Gastroesophageal sphincter (tissue), 4 donors: ENCODE measurements at regions not wholly inside any gene's neighbourhood (a gene's known extent, or its start where the extent isn't known, plus 50 kb on each side); places are given as distances from the start of the nearest gene placed in this dataset.
"Not testable (repeated sequence)": the region's sequence is repeated elsewhere in the genome, so short reads cannot be mapped to it uniquely, and the experiment has no call there.

ENCODE experiments used
- ATAC-seq: fragments of 150-250 bp; one replicate; pipeline ENCODE4 v1.9.1; 2016; ENCODE audit warnings: mild to moderate bottlenecking, moderate library complexity
- H3K27ac ChIP-seq, 4 donors: fragments of 200-600 bp; sonication (generic) in 3 of 4; 1 replicate in 3 of 4; 2 replicates in 1 of 4; pipeline ENCODE4 v1.5.1; 2016 to 2019
- H3K27me3 ChIP-seq: fragments of 200-600 bp; sonication (generic); one replicate; pipeline ENCODE4 v1.5.1; 2019
- H3K36me3 ChIP-seq, 2 donors: fragments of 200-600 bp; sonication (generic); one replicate each; pipeline ENCODE4 v1.5.1; 2019; ENCODE audit warnings: control low read depth in 1 of 2
- H3K4me1 ChIP-seq, 3 donors: fragments of 200-600 bp; sonication (generic); 1 replicate in 2 of 3; 2 replicates in 1 of 3; pipeline ENCODE4 v1.5.1; 2016 to 2019; ENCODE audit warnings: control low read depth in 2 of 3
- H3K4me3 ChIP-seq, 2 donors: fragments of 200-600 bp; sonication (generic); one replicate each; pipeline ENCODE4 v1.5.1; 2019; ENCODE audit warnings: mild to moderate bottlenecking in 1 of 2, moderate library complexity in 1 of 2
- H3K9me3 ChIP-seq, 3 donors: fragments of 200-600 bp; sonication (generic); one replicate each; pipeline ENCODE4 v1.5.1; 2017 to 2019; ENCODE audit warnings: control low read depth in 2 of 3
- EP300 ChIP-seq: sonication (generic); formaldehyde crosslinking; IDR thresholded peaks from one replicate; pipeline ENCODE4 v1.6.1; 2017; ENCODE audit warnings: antibody characterized with exemption, mild to moderate bottlenecking
- POLR2A ChIP-seq, 2 donors: fragments of 450-650 bp; IDR thresholded peaks; one replicate each; pipeline ENCODE4 v1.6.1; 2017; ENCODE audit warnings: antibody characterized with exemption in 2 of 2, mild to moderate bottlenecking in 2 of 2, moderate library complexity in 1 of 2
- POLR2AphosphoS5 ChIP-seq: sonication (generic); formaldehyde crosslinking; IDR thresholded peaks from one replicate; pipeline ENCODE4 v1.6.1; 2017; ENCODE audit warnings: antibody characterized with exemption
- WGBS, 2 donors: methylation state at CpG; one replicate each; pipeline ENCODE4 v1.1.5; 2018; ENCODE audit warnings: low coverage in 1 of 2; 5-methylcytosine and 5-hydroxymethylcytosine counted together
- TF ChIP-seq, protein P1 (sequence below), 4 experiments: fragments of 200-600 bp in 2 of 4; fragments of 450-650 bp in 2 of 4; sonication (generic) in 1 of 4; IDR thresholded peaks; one replicate each; pipeline ENCODE4 v1.5.1; 2017 to 2019; ENCODE audit warnings: antibody characterized with exemption in 4 of 4, mild to moderate bottlenecking in 2 of 4, moderate library complexity in 2 of 4

DNA sequence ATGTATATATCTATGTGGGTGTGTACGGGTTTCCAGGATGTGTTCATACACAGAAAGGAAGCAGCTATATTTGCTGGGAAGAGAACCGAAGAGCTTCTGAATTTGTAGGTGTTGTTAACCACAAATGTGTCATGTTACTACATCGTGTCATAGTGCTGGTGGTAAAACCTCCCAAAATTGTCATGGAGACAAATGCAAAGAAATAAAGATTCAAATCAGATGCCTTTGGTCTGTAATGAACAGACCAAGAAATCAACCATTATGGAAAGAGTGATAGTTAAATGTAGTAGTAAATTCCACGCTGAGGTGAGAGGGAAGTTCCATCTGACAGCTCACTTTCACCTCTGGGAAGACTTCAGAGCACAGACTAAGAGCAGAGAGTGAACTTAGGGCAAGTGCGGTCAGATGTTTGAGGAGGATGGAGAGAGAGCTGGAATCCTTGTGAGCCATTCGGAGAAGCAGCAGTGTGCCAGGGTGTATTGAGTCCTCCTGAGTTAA, 487.5 kb downstream of the TMEM121 start:
- 65 to 78% methylated on average over 6 of the region's 6 CpGs for WGBS, 2 donors
- peaks cover 10% of the 10 kb centered on the region for H3K27me3 ChIP-seq
- TF ChIP-seq EP300 (no peak), POLR2AphosphoS5 (no peak), POLR2A (IDR thresholded peaks at IDR 0.05) (no peak)
- TF ChIP-seq, protein P1, sequence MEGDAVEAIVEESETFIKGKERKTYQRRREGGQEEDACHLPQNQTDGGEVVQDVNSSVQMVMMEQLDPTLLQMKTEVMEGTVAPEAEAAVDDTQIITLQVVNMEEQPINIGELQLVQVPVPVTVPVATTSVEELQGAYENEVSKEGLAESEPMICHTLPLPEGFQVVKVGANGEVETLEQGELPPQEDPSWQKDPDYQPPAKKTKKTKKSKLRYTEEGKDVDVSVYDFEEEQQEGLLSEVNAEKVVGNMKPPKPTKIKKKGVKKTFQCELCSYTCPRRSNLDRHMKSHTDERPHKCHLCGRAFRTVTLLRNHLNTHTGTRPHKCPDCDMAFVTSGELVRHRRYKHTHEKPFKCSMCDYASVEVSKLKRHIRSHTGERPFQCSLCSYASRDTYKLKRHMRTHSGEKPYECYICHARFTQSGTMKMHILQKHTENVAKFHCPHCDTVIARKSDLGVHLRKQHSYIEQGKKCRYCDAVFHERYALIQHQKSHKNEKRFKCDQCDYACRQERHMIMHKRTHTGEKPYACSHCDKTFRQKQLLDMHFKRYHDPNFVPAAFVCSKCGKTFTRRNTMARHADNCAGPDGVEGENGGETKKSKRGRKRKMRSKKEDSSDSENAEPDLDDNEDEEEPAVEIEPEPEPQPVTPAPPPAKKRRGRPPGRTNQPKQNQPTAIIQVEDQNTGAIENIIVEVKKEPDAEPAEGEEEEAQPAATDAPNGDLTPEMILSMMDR (IDR thresholded peaks at IDR 0.05) = no peak
- H3K4me3 ChIP-seq = no peak overlapping the region
- no peak overlapping the region for H3K27ac ChIP-seq
- H3K4me1 ChIP-seq = no peaks in the 10 kb centered on the region
- no peak for ATAC-seq
- no peaks in the 10 kb centered on the region for H3K36me3 ChIP-seq
- H3K9me3 ChIP-seq = no peaks in the 10 kb centered on the region

DNA sequence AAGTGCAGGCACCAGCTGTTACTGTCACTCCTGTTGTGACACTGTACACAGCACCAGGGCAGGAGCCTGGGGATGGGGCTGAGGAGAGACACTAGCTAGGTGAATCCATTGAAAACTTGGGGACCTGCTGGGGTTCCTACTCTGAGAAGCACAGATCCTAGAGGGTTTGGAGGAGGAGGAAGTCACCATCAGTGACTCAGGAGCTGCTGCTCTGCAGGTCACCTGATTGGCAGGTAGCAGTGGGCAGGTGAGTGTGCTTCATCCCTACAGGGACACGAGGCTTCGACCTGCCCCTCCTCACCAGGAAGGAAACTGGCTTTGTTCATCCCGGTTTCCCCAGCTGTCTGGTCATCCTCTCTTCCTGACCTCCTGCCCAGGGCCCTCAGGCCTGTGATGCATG, 491.6 kb downstream of the TMEM121 start:
- WGBS, 2 donors = 47 to 50% methylated on average over 1 to 2 of the region's 3 CpGs
- not testable (repeated sequence) for H3K27ac ChIP-seq, H3K4me3 ChIP-seq, H3K27me3 ChIP-seq, H3K36me3 ChIP-seq, H3K4me1 ChIP-seq, H3K9me3 ChIP-seq, ATAC-seq

GRCh38 chr14:106021832-106022231, 495.4 kb downstream of the TMEM121 start:
- no peaks in the 10 kb centered on the region for H3K36me3 ChIP-seq
- 20% methylated on average over 1 of the region's 3 CpGs; no CpG with 5 or more reads in 1 of the 2 donors for WGBS, 2 donors

DNA sequence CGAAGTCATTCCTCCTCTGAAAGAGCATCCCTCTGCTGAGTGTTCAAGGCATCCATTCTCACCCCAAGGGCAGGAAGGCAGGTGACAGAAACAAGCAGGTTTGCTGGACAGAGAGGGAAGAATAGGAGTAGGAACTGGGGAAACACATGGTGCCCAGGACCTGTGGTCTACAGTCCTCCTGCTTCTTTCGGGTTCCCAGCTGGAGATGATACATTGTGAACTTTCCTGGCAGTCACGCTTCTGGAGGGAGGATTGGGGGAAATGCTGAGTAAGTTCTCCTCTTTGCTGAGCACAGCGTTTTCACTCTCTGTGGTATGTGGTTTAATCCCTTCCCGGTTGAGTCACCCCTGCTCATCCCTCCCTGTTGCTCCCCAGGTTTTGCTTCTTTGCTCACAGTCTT, 496.3 kb downstream of the TMEM121 start:
- not testable (repeated sequence) for H3K27me3 ChIP-seq, H3K4me3 ChIP-seq, H3K9me3 ChIP-seq, ATAC-seq, H3K4me1 ChIP-seq, H3K27ac ChIP-seq, H3K36me3 ChIP-seq
- WGBS, 2 donors = 42 to 66% methylated on average over 4 to 5 of the region's 5 CpGs

More at GRCh38 chr14:106021832-106022231, 495.4 kb downstream of the TMEM121 start:
- Histone ChIP-seq H3K4me3 (no peak overlapping the region), H3K4me1 (no peaks in the 10 kb centered on the region), H3K27me3 (no peaks in the 10 kb centered on the region), H3K9me3 (no peaks in the 10 kb centered on the region), H3K27ac (no peak overlapping the region)
- no peak for ATAC-seq
- TF ChIP-seq POLR2AphosphoS5 (no peak), POLR2A (IDR thresholded peaks at IDR 0.05) (no peak)
- TF ChIP-seq, protein P1 (IDR thresholded peaks at IDR 0.05) = no peak

GRCh38 chr14:106023411-106023810, 497.0 kb downstream of the TMEM121 start:
- H3K36me3 ChIP-seq = no peaks in the 10 kb centered on the region
- TF ChIP-seq POLR2A (IDR thresholded peaks at IDR 0.05) (no peak), POLR2AphosphoS5 (no peak), EP300 (no peak)
- TF ChIP-seq, protein P1 (IDR thresholded peaks at IDR 0.05) = no peak
- WGBS, 2 donors = 78 to 88% methylated on average over 1 of the region's 1 CpG
- no peaks in the 10 kb centered on the region for H3K9me3 ChIP-seq
- ATAC-seq = no peak
- no peak overlapping the region for H3K4me3 ChIP-seq
- no peaks in the 10 kb centered on the region for H3K27me3 ChIP-seq
- H3K27ac ChIP-seq = no peak overlapping the region
- no peaks in the 10 kb centered on the region for H3K4me1 ChIP-seq

GRCh38 chr14:106024983-106025604, 498.7 kb downstream of the TMEM121 start:
- 0 to 20% methylated on average over 1 of the region's 7 CpGs for WGBS, 2 donors
- no peak for ATAC-seq
- TF ChIP-seq, protein P1 (IDR thresholded peaks at IDR 0.05) = no peak
- no peak for TF ChIP-seq EP300
- no peak for TF ChIP-seq POLR2A (IDR thresholded peaks at IDR 0.05)
- TF ChIP-seq POLR2AphosphoS5 = no peak
- no peaks in the 10 kb centered on the region for H3K36me3 ChIP-seq
- H3K9me3 ChIP-seq = no peaks in the 10 kb centered on the region
- no peaks in the 10 kb centered on the region for H3K4me1 ChIP-seq
- no peak overlapping the region for H3K27ac ChIP-seq
- H3K4me3 ChIP-seq = no peak overlapping the region
- peaks cover 2% of the 10 kb centered on the region for H3K27me3 ChIP-seq
